DND-41 (cell line): ENCODE measurements at regions not wholly inside any gene's neighbourhood (a gene's known extent, or its start where the extent isn't known, plus 50 kb on each side); places are given as distances from the start of the nearest gene placed in this dataset.

Experiments used
- ATAC-seq: fragments of 200-7000 bp; cut with Tn5 transposase; 3 replicates; pipeline ENCODE4 v1.9.1; 2021; ENCODE audit warnings: low read depth; ENCODE audit not compliant: insufficient read depth
- DNase-seq: peaks from one replicate; pipeline ENCODE4 v3.0.0-alpha.2; 2020
- H2AFZ ChIP-seq: 2 replicates; pipeline ENCODE4 v1.6.0; 2012; ENCODE audit warnings: low read depth, low read length
- H3K27ac ChIP-seq: 2 replicates; pipeline ENCODE4 v1.5.1; 2012; ENCODE audit warnings: low read length, inconsistent platforms
- H3K27me3 ChIP-seq: fragments of 200-600 bp; sonication (generic); 2 replicates; pipeline ENCODE4 v1.6.0; 2012; ENCODE audit warnings: low read length, mild to moderate bottlenecking, inconsistent platforms; ENCODE audit not compliant: insufficient read depth, poor library complexity
- H3K36me3 ChIP-seq: 2 replicates; pipeline ENCODE4 v1.5.1; 2012; ENCODE audit warnings: low read length, inconsistent platforms; ENCODE audit not compliant: insufficient read depth
- H3K4me1 ChIP-seq: 2 replicates; pipeline ENCODE4 v1.5.1; 2012; ENCODE audit warnings: mild to moderate bottlenecking, low read length; ENCODE audit not compliant: insufficient read depth
- H3K4me2 ChIP-seq: 2 replicates; pipeline ENCODE4 v1.6.0; 2012; ENCODE audit warnings: mild to moderate bottlenecking, moderate library complexity, low read length, inconsistent platforms; ENCODE audit not compliant: insufficient read depth
- H3K4me3 ChIP-seq, 2 experiments: fragments of 200-600 bp in 1 of 2; shearing (Covaris generic) in 1 of 2; 2 replicates each; pipeline ENCODE4 v1.5.1; 2012 to 2016; ENCODE audit warnings: inconsistent platforms in 2 of 2, low read length in 2 of 2, mild to moderate bottlenecking in 2 of 2, low read depth in 1 of 2, moderate library complexity in 1 of 2
- H3K79me2 ChIP-seq: 2 replicates; pipeline ENCODE4 v1.6.0; 2012; ENCODE audit warnings: low read length, inconsistent platforms; ENCODE audit not compliant: insufficient read depth
- H3K9ac ChIP-seq: 2 replicates; pipeline ENCODE4 v1.6.0; 2012; ENCODE audit warnings: low read depth, mild to moderate bottlenecking, inconsistent platforms, low read length, moderate library complexity
- H3K9me3 ChIP-seq: 2 replicates; pipeline ENCODE4 v1.5.1; 2012; ENCODE audit warnings: low read length, moderate library complexity, mild to moderate bottlenecking, inconsistent platforms; ENCODE audit not compliant: insufficient read depth, severe bottlenecking
- H4K20me1 ChIP-seq: 2 replicates; pipeline ENCODE4 v1.6.0; 2012; ENCODE audit warnings: low read length; ENCODE audit not compliant: insufficient read depth
- EZH2 ChIP-seq: IDR thresholded peaks from 3 replicates; pipeline ENCODE4 v1.6.1; 2012; ENCODE audit warnings: borderline replicate concordance, low read depth, mild to moderate bottlenecking, moderate library complexity, low read length, inconsistent platforms; ENCODE audit not compliant: severe bottlenecking
- TF ChIP-seq, protein P1 (sequence below): IDR thresholded peaks from 2 replicates; pipeline ENCODE4 v1.5.1; 2012; ENCODE audit warnings: borderline replicate concordance, low read length, moderate library complexity, mild to moderate bottlenecking; ENCODE audit not compliant: poor library complexity, severe bottlenecking; ENCODE audit errors: extremely low read depth

DNA sequence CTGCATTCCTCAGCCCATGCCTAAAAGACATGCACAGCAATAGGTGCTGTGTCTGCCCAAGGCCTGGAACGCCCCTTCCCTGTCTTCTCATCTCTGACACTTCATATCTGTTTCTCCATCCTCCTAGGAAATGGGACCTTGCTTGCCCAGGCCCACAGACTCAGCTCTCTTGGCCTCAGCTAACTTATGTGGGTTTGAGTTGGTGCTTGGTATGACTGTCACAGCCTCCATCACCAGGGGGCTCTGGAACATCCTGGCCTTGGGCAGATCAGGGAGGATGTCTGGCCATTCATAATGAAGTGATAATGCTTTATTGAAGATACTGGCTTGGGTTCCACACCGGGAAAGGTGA lies 156.7 kb upstream of the SMAD3 start:
- ATAC-seq, result no peak
- no peak overlapping the region for H3K4me2 ChIP-seq

DNA sequence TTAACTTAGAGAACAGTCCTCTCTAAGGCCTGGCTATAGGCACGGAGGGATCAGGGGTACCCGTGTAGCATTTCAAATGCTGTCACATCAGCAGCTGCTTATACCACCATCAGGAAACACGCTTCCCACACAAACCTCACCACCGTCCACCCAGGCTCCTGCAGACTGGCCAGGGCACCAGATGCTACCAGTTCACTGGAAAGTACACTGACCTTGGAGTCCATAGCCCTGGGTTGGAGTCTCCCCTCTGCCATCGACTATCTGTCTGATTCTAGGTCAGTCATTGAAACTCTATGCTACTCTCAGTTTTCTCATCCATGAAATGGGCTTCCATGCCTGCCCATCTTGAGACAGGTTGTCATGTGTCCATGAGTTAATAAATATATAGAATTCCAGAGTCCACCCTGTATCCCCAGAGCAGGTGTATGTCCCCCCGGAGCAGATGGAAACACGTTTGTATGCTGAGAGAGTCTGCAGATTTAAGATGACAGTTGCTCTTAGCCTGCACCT lies 156.0 kb upstream of the SMAD3 start:
- Histone ChIP-seq H2AFZ (no peak overlapping the region), H3K27me3 (no peaks in the 10 kb centered on the region), H3K27ac (no peak overlapping the region), H3K36me3 (no peaks in the 10 kb centered on the region), H3K9ac (no peak overlapping the region), H3K4me2 (no peak overlapping the region), H3K4me3 (no peak overlapping the region), H3K4me1 (no peaks in the 10 kb centered on the region), H3K79me2 (no peaks in the 10 kb centered on the region), H3K9me3 (no peaks in the 10 kb centered on the region), H4K20me1 (no peaks in the 10 kb centered on the region)
- ATAC-seq (no peak), DNase-seq (no peak)
- no peak for TF ChIP-seq EZH2
- TF ChIP-seq, protein P1, sequence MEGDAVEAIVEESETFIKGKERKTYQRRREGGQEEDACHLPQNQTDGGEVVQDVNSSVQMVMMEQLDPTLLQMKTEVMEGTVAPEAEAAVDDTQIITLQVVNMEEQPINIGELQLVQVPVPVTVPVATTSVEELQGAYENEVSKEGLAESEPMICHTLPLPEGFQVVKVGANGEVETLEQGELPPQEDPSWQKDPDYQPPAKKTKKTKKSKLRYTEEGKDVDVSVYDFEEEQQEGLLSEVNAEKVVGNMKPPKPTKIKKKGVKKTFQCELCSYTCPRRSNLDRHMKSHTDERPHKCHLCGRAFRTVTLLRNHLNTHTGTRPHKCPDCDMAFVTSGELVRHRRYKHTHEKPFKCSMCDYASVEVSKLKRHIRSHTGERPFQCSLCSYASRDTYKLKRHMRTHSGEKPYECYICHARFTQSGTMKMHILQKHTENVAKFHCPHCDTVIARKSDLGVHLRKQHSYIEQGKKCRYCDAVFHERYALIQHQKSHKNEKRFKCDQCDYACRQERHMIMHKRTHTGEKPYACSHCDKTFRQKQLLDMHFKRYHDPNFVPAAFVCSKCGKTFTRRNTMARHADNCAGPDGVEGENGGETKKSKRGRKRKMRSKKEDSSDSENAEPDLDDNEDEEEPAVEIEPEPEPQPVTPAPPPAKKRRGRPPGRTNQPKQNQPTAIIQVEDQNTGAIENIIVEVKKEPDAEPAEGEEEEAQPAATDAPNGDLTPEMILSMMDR, result no peak

More for the DNA sequence above, 156.7 kb upstream of the SMAD3 start:
- Histone ChIP-seq H3K27ac (no peak overlapping the region), H3K4me3 (no peak overlapping the region), H4K20me1 (no peaks in the 10 kb centered on the region), H3K36me3 (no peaks in the 10 kb centered on the region), H3K79me2 (no peaks in the 10 kb centered on the region), H3K4me1 (no peaks in the 10 kb centered on the region), H2AFZ (no peak overlapping the region), H3K9me3 (no peaks in the 10 kb centered on the region), H3K27me3 (no peaks in the 10 kb centered on the region), H3K9ac (no peak overlapping the region)
- no peak for DNase-seq
- no peak for TF ChIP-seq EZH2
- TF ChIP-seq, protein P1, result no peak

DNA sequence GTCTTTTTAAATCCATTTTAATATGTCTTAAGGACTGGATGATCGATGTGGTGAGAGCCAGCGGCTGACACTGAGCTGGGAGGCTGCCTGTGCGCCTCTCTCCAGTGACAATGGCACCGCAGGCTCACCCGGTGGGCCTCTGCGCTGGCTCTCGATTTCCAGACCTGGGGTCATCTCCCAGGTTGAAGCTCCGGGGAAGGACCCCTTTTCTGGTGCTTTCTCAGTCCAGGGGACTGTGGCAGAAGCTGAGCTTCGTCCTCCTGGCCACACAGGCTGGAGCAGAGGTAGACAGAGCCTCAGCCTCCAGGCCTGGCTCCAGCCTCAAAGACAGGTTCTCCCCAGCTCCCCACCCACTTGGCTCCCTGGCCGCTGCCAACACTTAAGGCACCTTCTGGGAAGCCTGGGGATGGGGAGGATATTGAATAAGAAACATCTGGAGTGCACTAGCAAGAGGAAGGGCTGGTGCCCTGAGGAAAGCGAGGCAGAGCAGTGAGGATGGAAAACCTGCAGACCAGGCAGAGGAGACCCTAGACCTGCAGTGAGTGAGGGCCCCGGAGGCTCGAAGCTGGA lies 154.2 kb upstream of the SMAD3 start:
- H3K4me2 ChIP-seq, result no peak overlapping the region
- no peak for ATAC-seq
- no peaks in the 10 kb centered on the region for H3K4me1 ChIP-seq
- no peaks in the 10 kb centered on the region for H3K27me3 ChIP-seq
- no peak for TF ChIP-seq EZH2
- TF ChIP-seq, protein P1, result no peak
- no peaks in the 10 kb centered on the region for H3K36me3 ChIP-seq
- no peak overlapping the region for H3K4me3 ChIP-seq
- no peak overlapping the region for H2AFZ ChIP-seq
- no peak overlapping the region for H3K9ac ChIP-seq
- no peak for DNase-seq
- H4K20me1 ChIP-seq, result no peaks in the 10 kb centered on the region
- H3K9me3 ChIP-seq, result no peaks in the 10 kb centered on the region
- H3K27ac ChIP-seq, result no peak overlapping the region
- H3K79me2 ChIP-seq, result no peaks in the 10 kb centered on the region
